ENCODE measurements at regions not wholly inside any gene's neighbourhood (a gene's known extent, or its start where the extent isn't known, plus 50 kb on each side); places are given as distances from the start of the nearest gene placed in this dataset.

DNA sequence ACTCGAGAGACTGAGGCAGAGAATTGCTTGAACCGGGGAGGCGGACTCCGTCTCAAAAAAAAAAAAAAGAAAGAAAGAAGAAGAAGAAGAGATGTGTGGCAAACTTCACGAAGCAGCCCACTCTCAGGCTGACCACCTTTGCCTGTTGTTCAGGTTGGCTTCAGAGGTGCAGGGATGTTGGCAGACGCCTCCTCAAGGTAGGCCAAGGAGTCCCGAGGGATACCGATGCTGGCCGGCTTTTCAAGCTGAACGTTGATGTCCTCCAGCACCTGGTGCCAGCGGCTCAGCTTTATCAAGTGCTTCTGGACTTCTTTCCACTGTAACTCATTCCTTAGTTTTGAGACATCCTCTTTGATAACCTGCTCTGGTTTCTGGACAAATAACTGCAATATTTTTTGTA is 243.8 kb upstream of the ADGRL2 start:
- H3K4me1 Mint-ChIP-seq = no peaks in the 10 kb centered on the region

GRCh38 chr1:81554534-81554933 is 246.2 kb upstream of the ADGRL2 start:
- Mint-ChIP-seq H3K4me1 (no peaks in the 10 kb centered on the region), H3K27ac (no peak overlapping the region), H3K9me3 (peaks cover 18% of the 10 kb centered on the region), H3K36me3 (no peaks in the 10 kb centered on the region), H3K4me3 (no peak overlapping the region)
- DNase-seq (ENCODE audit: low spot score in 2 of 2) (no peak), ATAC-seq (no peak)

More for the DNA sequence above, 243.8 kb upstream of the ADGRL2 start:
- ATAC-seq (no peak), DNase-seq (ENCODE audit: low spot score in 2 of 2) (no peak)
- Mint-ChIP-seq H3K36me3 (no peaks in the 10 kb centered on the region), H3K4me3 (no peak overlapping the region), H3K9me3 (peaks cover 24% of the 10 kb centered on the region), H3K27ac (no peak overlapping the region)

DNA sequence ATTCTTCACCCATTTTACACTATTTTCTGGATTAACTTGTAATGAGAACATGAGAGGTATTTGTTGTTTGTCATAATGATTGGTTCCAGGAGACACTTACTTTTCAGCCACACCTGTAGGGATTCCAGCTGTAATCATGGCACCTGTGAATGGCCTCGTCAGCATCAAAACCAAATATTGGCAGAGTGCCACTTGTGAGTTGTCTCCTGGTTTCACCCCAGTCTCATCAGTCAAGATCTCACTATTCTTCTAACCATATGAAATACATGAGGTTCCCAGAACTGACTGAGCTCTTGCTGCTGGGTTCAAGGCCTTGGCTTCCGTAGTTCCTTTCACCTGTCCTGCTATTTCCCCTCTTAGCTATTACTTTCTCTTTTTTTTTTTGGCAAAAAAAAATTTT is 246.6 kb upstream of the ADGRL2 start:
- Mint-ChIP-seq H3K27ac (no peak overlapping the region), H3K9me3 (peaks cover 19% of the 10 kb centered on the region), H3K36me3 (no peaks in the 10 kb centered on the region), H3K4me1 (no peaks in the 10 kb centered on the region), H3K4me3 (no peak overlapping the region)
- DNase-seq (ENCODE audit: low spot score in 2 of 2) (no peak), ATAC-seq (no peak)

- Mint-ChIP-seq H3K9me3 (peaks cover 16% of the 10 kb centered on the region), H3K36me3 (no peaks in the 10 kb centered on the region), H3K4me3 (no peak overlapping the region), H3K27ac (no peak overlapping the region), H3K4me1 (no peaks in the 10 kb centered on the region)
- no peak for ATAC-seq
- DNase-seq (ENCODE audit: low spot score in 2 of 2) = no peak
Measured at GRCh38 chr1:81553503-81553902, 247.2 kb upstream of the ADGRL2 start.

- Mint-ChIP-seq H3K4me1 (no peaks in the 10 kb centered on the region), H3K9me3 (peaks cover 9% of the 10 kb centered on the region), H3K4me3 (no peak overlapping the region), H3K27ac (no peak overlapping the region), H3K36me3 (no peaks in the 10 kb centered on the region)
- ATAC-seq (no peak), DNase-seq (ENCODE audit: low spot score in 2 of 2) (no peak)
Measured at GRCh38 chr1:81551946-81552345, 248.8 kb upstream of the ADGRL2 start.

DNA sequence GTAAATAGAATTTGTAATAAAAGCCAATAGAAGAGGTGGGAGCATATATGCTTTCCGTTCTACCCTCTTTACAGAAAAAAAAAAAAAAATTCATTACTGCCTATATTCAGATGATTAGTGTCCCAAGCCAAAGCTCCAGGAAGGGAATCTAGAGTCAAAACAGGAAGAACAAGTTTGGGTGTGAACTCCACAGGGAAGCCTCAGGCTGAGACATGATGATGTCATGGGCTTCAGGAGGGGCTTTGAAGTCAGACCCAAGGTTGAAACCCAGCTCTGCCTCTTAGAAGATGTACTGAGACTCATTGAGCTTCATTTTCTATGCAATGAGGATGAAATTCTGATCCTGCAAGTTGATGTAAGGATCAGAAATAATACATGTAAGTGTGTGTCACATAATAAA is 250.0 kb upstream of the ADGRL2 start:
- DNase-seq (ENCODE audit: low spot score in 2 of 2) = no peak
- H3K36me3 Mint-ChIP-seq = no peaks in the 10 kb centered on the region
- peaks cover 9% of the 10 kb centered on the region for H3K9me3 Mint-ChIP-seq
- H3K4me3 Mint-ChIP-seq = no peak overlapping the region
- ATAC-seq = no peak
- no peak overlapping the region for H3K27ac Mint-ChIP-seq
- no peaks in the 10 kb centered on the region for H3K4me1 Mint-ChIP-seq

DNA sequence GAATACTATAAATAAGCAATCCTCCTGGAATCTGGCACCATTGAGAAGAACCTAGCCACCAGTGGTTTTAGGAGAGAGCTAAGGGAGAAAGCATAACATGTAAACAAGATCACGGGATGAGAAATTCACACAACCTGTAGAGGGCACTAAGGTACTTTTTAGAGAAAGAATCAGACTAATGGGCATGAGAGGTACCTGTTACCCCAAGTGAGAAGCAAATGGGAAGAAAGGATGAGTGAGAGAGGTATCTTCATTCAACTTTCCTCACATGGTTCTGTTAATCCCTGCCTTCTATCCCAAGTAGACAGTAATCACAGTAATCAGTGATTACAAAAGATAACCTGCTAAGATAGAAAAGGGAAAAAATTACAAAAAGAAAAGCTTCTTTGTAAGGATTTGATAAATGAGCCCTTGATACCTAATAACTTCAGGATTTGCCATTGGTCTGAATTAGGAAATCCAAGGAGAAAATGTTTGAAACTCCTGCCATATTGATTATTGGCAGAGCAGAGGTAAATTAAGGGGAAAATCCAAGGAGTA is 251.1 kb upstream of the ADGRL2 start:
- H3K36me3 Mint-ChIP-seq = no peaks in the 10 kb centered on the region
- peaks cover 10% of the 10 kb centered on the region for H3K9me3 Mint-ChIP-seq
- no peak overlapping the region for H3K4me3 Mint-ChIP-seq
- DNase-seq (ENCODE audit: low spot score in 2 of 2) (no peak), ATAC-seq (no peak)
- no peak overlapping the region for H3K27ac Mint-ChIP-seq
- H3K4me1 Mint-ChIP-seq = no peaks in the 10 kb centered on the region

GRCh38 chr1:81548918-81549587 is 251.7 kb upstream of the ADGRL2 start:
- Mint-ChIP-seq H3K9me3 (peaks cover 9% of the 10 kb centered on the region), H3K36me3 (no peaks in the 10 kb centered on the region), H3K4me1 (no peaks in the 10 kb centered on the region), H3K4me3 (no peak overlapping the region), H3K27ac (no peak overlapping the region)
- no peak for DNase-seq (ENCODE audit: low spot score in 2 of 2)
- no peak for ATAC-seq

- no peaks in the 10 kb centered on the region for H3K4me1 Mint-ChIP-seq
- H3K27ac Mint-ChIP-seq = no peak overlapping the region
Measured at GRCh38 chr1:81547912-81548303, 252.8 kb upstream of the ADGRL2 start.

GRCh38 chr1:81547261-81547911 is 253.3 kb upstream of the ADGRL2 start:
- H3K9me3 Mint-ChIP-seq = peaks cover 12% of the 10 kb centered on the region
- DNase-seq (ENCODE audit: low spot score in 2 of 2) = no peak
- no peak overlapping the region for H3K4me3 Mint-ChIP-seq
- no peaks in the 10 kb centered on the region for H3K4me1 Mint-ChIP-seq
- H3K27ac Mint-ChIP-seq = no peak overlapping the region
- no peaks in the 10 kb centered on the region for H3K36me3 Mint-ChIP-seq
- no peak for ATAC-seq

More at GRCh38 chr1:81547912-81548303, 252.8 kb upstream of the ADGRL2 start:
- ATAC-seq (no peak), DNase-seq (ENCODE audit: low spot score in 2 of 2) (no peak)
- H3K36me3 Mint-ChIP-seq = no peaks in the 10 kb centered on the region
- H3K4me3 Mint-ChIP-seq = no peak overlapping the region
- peaks cover 15% of the 10 kb centered on the region for H3K9me3 Mint-ChIP-seq

DNA sequence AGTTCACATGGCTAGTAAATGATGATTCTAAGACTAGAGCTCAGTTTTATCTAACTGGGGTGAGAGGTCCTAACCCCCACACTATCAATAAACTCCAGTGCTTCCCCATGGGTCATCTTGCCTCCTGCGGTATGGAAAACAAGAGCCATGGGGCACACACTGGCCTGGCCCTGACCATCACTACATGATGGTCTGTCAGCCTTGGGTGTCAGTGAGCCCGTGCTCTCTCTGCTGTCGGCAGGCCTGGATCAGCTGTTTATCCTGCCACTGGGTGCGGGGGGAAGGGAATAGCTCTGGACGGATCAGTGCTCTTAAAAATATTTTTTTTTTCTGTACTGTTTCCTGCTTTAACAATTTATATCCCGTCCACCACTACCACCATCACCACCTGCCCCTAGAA is 255.0 kb upstream of the ADGRL2 start:
- Mint-ChIP-seq H3K9me3 (peaks cover 12% of the 10 kb centered on the region), H3K4me3 (no peak overlapping the region), H3K4me1 (no peaks in the 10 kb centered on the region), H3K36me3 (no peaks in the 10 kb centered on the region), H3K27ac (no peak overlapping the region)
- ATAC-seq = no peak
- DNase-seq (ENCODE audit: low spot score in 2 of 2) = no peak

DNA sequence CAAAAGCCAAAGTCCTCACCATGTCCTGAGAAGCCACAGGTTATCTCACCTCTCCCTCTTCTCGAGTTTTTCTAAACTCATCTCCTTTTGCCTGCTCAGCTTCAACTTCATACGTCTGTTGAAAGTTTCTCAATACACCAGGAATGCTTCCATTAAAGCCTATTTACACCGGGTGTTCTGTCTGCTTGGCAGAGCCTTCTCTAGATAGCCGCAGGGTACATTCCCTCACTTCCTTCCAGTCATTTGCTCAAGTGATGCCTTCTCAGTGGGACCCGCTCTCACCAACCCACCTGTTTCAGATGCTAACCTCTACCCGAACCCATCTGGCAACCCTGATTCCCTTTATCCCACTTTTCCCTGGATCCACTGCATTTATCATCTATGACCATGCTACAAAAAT is 257.0 kb upstream of the ADGRL2 start:
- Mint-ChIP-seq H3K4me3 (no peak overlapping the region), H3K4me1 (no peaks in the 10 kb centered on the region), H3K36me3 (no peaks in the 10 kb centered on the region), H3K27ac (no peak overlapping the region), H3K9me3 (peaks cover 15% of the 10 kb centered on the region)
- ATAC-seq (no peak), DNase-seq (ENCODE audit: low spot score in 2 of 2) (no peak)

GRCh38 chr1:81542196-81542595 is 258.5 kb upstream of the ADGRL2 start:
- peaks cover 19% of the 10 kb centered on the region for H3K9me3 Mint-ChIP-seq
- no peak overlapping the region for H3K4me3 Mint-ChIP-seq
- no peaks in the 10 kb centered on the region for H3K36me3 Mint-ChIP-seq
- ATAC-seq (no peak), DNase-seq (ENCODE audit: low spot score in 2 of 2) (no peak)
- no peaks in the 10 kb centered on the region for H3K4me1 Mint-ChIP-seq
- H3K27ac Mint-ChIP-seq = no peak overlapping the region

DNA sequence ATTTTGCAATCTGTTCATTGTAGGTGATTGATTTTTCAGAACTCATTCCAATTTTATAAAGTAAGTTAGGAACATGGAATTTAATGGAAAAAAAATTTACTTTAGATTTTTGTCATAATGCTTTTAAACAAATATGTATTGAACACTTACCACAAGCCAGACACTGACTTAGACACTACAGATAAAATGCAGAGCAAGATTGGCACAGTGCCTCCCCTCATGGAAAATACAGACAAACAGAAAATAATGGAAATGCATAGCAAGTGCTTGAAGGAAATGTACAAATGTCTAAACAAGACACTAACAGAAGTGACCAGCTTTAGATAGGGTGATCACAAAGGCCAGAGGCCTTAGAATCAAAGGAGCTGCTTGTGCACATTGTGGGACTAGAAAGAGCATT is 260.5 kb upstream of the ADGRL2 start:
- Mint-ChIP-seq H3K9me3 (peaks cover 24% of the 10 kb centered on the region), H3K36me3 (no peaks in the 10 kb centered on the region), H3K4me3 (no peak overlapping the region), H3K27ac (no peak overlapping the region), H3K4me1 (no peaks in the 10 kb centered on the region)
- ATAC-seq = no peak
- DNase-seq (ENCODE audit: low spot score in 2 of 2) = no peak

GRCh38 chr1:81529014-81529413 is 271.7 kb upstream of the ADGRL2 start:
- DNase-seq (ENCODE audit: low spot score in 2 of 2) (no peak), ATAC-seq (no peak)
- H3K4me3 Mint-ChIP-seq = no peak overlapping the region
- no peaks in the 10 kb centered on the region for H3K36me3 Mint-ChIP-seq
- H3K4me1 Mint-ChIP-seq = no peaks in the 10 kb centered on the region
- peaks cover 12% of the 10 kb centered on the region for H3K9me3 Mint-ChIP-seq
- no peak overlapping the region for H3K27ac Mint-ChIP-seq

- no peak for ATAC-seq
- Mint-ChIP-seq H3K9me3 (peaks cover 12% of the 10 kb centered on the region), H3K27ac (no peak overlapping the region), H3K4me1 (no peaks in the 10 kb centered on the region), H3K36me3 (no peaks in the 10 kb centered on the region), H3K4me3 (no peak overlapping the region)
- DNase-seq (ENCODE audit: low spot score in 2 of 2) = no peak
Measured at GRCh38 chr1:81525085-81525484, 275.6 kb upstream of the ADGRL2 start.

Data from stimulated activated effector memory CD8-positive, alpha-beta T cell treated with anti-CD3 and anti-CD28 coated beads, Interleukin-12 subunit alpha, Interleukin-12 subunit beta, amount 100 ng/mL, for 72 hours (primary cell).